ENCODE measurements at regions not wholly inside any gene's neighbourhood (a gene's known extent, or its start where the extent isn't known, plus 50 kb on each side); places are given as distances from the start of the nearest gene placed in this dataset.

DNA sequence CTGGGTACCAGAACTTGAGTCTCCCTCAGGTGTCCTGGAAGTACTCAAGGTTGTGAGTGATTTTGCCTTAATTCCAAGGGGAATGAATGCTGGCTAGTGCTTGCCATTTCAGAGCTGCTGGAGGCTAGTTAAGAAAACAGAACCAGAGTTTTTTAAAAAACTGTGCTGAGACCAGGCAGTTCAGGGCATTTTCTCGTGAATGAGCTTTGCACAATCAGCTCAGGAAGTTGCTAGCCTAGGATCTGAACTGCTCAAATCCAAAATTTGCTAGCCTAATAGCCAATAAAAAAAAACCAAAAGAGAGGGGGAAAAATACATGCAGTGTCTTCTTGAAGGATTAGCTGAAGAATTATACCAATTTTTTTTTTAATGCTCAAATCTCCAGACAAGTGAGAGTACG is 292.7 kb downstream of the FBXW7 start:
- TF ChIP-seq, protein P1, sequence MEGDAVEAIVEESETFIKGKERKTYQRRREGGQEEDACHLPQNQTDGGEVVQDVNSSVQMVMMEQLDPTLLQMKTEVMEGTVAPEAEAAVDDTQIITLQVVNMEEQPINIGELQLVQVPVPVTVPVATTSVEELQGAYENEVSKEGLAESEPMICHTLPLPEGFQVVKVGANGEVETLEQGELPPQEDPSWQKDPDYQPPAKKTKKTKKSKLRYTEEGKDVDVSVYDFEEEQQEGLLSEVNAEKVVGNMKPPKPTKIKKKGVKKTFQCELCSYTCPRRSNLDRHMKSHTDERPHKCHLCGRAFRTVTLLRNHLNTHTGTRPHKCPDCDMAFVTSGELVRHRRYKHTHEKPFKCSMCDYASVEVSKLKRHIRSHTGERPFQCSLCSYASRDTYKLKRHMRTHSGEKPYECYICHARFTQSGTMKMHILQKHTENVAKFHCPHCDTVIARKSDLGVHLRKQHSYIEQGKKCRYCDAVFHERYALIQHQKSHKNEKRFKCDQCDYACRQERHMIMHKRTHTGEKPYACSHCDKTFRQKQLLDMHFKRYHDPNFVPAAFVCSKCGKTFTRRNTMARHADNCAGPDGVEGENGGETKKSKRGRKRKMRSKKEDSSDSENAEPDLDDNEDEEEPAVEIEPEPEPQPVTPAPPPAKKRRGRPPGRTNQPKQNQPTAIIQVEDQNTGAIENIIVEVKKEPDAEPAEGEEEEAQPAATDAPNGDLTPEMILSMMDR (IDR thresholded peaks at IDR 0.05 in 2 of 3, conservative IDR thresholded peaks at IDR 0.05 in 1 of 3; ENCODE audit: borderline replicate concordance in 1 of 3, insufficient read depth in 1 of 3, low read depth in 2 of 3, low read length in 2 of 3): no peak
- TF ChIP-seq CEBPB (IDR thresholded peaks at IDR 0.05; ENCODE audit: low read depth) (no peak), SIN3A (IDR thresholded peaks at IDR 0.05; ENCODE audit: low read depth) (no peak), SRF (IDR thresholded peaks at IDR 0.05; ENCODE audit: low read depth) (no peak), POLR2AphosphoS5 (IDR thresholded peaks at IDR 0.05; ENCODE audit: low read depth, low read length) (no peak), EZH2 (IDR thresholded peaks at IDR 0.05) (no peak), POLR2A (IDR thresholded peaks at IDR 0.05; ENCODE audit: borderline replicate concordance, extremely low read depth, insufficient read depth, insufficient read length) (no peak), RAD21 (IDR thresholded peaks at IDR 0.05; ENCODE audit: low read depth) (no peak), YY1 (IDR thresholded peaks at IDR 0.05; ENCODE audit: extremely low read depth, insufficient replicate concordance, low read depth, low read length) (no peak)
- TF ChIP-seq, protein P2, sequence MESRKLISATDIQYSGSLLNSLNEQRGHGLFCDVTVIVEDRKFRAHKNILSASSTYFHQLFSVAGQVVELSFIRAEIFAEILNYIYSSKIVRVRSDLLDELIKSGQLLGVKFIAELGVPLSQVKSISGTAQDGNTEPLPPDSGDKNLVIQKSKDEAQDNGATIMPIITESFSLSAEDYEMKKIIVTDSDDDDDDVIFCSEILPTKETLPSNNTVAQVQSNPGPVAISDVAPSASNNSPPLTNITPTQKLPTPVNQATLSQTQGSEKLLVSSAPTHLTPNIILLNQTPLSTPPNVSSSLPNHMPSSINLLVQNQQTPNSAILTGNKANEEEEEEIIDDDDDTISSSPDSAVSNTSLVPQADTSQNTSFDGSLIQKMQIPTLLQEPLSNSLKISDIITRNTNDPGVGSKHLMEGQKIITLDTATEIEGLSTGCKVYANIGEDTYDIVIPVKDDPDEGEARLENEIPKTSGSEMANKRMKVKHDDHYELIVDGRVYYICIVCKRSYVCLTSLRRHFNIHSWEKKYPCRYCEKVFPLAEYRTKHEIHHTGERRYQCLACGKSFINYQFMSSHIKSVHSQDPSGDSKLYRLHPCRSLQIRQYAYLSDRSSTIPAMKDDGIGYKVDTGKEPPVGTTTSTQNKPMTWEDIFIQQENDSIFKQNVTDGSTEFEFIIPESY (IDR thresholded peaks at IDR 0.05; ENCODE audit: extremely low read depth, insufficient replicate concordance, low read length): no peak
